Right renal pelvis (tissue), 4 donors: ENCODE measurements at regions not wholly inside any gene's neighbourhood (a gene's known extent, or its start where the extent isn't known, plus 50 kb on each side); places are given as distances from the start of the nearest gene placed in this dataset.
"Not testable (repeated sequence)": the region's sequence is repeated elsewhere in the genome, so short reads cannot be mapped to it uniquely, and the experiment has no call there.

Source experiments
- DNase-seq, 4 donors: peaks; one replicate each; pipeline ENCODE4 v3.0.0-alpha.2; 2013; ENCODE audit warnings: low read depth in 4 of 4, low spot score in 3 of 4, missing footprints in 1 of 4

DNA sequence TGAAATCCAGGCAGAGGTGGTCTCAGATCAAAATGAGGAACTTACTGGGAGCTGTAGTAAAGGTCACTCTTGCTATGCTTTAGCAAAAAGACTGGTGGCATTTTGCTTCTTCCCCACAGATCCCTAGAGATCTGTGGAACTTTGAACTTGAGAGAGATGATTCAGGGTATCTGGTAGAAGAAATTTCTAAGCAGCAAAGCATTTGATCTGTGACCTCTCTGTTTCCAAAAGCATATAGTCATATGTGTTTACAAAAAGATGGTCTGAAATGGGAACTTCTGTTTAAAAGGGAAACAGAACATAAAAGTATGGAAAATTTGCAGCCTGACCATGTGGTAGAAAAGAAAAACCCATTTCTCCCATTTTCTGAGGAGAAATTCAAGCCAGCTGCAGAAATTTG, 196.2 kb upstream of the PDZRN3 start:
- not testable (repeated sequence) for DNase-seq

DNA sequence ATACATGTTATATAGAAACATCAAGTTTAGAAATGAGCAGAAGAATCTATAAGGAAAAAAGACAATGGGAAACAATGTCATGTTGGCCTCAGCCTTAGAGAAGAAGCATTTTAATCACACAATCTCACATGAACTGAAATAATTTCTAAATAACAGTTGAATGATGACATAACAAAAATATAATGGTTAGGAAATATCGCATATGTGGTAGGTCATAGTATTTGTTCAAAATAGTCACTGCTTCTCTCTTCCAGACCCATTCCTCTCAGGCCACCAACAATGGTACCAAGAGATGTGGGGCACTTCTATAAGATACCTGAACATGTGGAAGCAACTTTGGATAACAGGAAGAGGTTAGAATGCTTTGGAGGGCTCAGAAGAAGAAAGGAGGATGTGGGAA, 195.7 kb upstream of the PDZRN3 start:
- no peak for DNase-seq

DNA sequence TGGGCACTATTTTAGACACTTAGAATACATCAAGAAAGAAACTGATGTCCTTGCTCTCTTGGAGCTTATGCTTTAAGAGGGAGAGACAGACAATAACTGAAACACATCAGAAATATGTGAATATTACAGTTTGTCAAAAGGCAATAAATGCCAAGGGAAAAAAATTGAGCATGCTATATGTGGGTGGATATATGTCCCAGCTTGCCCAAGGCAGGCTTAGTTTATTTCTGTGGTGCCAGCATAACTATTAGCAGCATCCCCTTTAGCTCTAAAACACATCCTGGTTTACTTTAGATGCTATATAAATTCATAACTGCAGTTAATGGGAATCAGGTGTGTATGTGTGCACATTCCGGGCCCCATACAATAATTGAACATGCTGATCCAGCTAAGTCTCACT, 191.2 kb upstream of the PDZRN3 start:
- no peak for DNase-seq

DNA sequence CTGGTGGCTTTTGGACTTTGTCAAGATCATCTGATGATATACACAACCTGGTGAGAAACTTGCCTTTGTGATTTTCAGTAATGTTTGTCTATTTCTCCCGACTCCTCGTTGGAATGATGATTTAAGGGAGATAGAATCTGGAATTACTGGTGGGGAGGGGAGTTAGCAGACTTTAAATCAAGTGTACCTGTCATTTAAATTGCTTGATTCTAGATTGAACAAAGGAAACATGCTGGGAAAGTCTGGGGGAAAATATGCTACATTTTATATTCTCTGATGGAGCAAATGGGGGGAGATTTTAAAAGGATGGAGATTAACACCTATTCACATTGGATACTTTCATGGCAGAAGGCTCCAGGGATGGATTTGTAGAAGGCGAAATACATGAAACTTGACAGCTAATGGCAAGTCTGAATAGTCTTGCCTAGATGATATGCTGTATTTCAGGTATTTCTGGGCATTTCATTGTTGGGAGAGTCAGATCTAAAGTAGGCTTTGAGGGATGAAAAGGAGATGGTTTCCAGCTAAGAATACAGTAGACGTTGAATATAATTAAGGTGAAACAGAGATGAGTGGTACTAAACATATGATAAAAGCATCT, 189.1 kb upstream of the PDZRN3 start:
- DNase-seq, result no peak

DNA sequence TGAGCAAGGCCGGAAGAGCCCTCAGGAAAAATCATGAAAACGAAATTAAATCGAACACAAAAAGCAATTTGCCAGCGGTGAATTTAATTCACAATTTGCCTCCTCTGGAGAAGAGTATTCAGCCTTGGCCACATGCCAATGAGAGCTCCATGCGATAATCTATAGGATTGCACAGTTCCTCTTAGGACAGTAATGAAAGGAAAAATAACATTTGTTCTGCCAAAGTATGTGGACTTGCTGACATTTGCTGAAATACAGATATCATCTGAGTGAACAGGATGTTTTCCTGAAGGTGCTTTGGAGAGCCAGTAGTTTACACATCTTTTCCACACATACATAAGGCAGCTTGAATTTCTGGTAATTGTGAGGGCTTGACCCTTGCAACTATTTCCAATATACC, 188.6 kb upstream of the PDZRN3 start:
- DNase-seq, result no peak

DNA sequence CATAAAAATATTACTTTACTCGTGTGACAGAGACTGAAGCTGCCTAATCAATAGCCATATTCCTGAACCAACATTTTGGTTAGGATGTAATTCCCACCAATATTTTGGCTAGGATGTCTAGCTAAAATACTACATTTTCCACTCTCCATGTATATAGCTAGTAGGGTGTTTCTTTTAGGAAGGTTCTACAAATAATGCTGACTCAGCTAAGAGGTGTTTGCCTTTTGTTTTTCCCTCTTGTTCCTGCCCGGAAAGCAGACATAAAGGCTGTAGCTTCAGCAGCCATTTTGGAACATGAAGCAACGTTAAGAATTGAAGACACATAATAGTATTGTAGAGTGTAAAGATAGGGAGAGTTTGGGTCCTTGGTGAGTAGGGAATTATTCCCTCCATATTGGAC, 187.3 kb upstream of the PDZRN3 start:
- no peak for DNase-seq

DNA sequence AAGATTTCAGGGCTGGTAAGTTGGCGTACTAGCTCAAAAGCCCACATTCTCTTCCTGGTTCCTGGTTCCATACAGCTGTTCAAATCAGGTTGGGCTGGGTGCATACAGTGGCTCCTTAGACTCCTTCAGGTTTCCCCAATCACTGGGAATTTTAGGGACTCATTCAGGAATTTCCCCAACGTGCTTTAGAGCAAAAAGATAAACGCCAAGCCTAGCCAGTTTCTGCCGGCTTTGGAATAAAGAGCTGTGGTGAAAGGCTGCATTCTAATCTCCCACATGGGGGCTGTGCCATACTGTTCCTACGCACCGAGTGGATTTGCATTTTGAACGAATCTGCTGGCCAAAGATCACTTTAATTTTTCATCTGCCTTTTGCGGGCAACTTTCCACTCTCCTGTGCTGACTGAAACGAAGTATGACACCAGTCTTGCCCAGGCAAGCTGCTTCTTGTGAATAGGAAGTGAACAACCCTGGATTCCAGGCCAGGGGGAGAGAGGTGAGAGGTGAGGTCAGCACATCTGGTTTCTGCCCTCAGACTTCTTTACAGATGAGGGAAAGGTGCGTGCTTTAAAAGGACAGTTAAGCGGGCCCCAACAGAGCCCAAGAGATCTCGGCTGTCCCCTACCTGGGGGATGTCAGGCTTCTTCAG, 184.2 kb upstream of the PDZRN3 start:
- DNase-seq, result no peak

DNA sequence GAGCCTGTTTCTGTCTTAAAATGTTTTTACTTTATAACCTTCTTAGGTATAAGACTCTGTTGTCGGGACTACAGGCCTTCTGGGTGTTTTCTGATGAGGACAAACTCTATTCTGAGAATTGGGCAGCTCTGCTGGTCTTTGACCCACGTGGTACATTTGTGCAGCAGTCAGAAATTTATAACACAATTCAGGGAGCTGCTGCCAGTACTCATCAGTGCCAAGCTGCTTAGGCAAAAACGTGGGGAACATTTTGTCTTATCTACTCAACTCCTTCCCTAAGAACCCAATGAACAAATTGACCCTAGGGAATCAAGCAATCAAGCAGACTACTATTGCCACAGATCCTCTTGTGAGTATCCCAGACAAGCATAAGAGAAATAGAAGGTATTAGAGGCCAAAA, 180.7 kb upstream of the PDZRN3 start:
- no peak for DNase-seq

DNA sequence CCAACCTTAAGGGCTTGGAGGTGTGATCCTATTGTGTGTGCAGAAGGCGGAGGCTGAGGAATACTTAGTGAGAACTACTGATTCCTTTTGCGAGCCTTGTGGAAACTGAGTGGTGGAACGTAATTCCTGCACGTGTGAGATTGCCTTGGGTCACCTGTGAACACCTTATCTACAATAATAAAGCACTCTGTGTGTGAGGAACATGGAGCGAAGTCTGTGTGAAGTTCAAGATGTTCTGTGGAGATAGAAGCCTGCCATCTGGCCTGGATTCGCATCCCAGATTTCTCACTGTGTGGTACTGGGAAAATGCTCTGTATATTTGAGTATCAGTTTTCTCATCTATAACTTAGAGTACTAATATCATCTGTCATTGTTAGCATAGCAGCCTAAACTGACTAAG, 179.5 kb upstream of the PDZRN3 start:
- DNase-seq, result no peak

DNA sequence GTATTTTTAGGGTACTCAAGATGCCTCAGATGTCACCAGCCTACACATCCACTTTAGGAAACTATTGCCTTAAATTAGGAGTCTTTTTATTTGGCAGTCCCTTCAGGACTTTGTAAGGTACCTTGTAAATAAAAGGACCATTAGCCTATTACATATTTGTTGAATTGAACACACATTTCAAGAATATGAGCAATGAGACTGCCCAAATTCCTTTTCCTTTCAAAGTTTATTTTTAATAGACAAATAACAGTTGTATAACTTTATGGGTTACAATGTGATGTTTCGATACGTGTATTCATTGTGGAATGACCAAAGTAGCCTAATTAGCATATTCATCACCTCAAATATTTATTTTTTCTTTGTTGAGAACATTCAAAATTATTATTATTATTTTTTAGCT, 176.7 kb upstream of the PDZRN3 start:
- DNase-seq, result no peak

DNA sequence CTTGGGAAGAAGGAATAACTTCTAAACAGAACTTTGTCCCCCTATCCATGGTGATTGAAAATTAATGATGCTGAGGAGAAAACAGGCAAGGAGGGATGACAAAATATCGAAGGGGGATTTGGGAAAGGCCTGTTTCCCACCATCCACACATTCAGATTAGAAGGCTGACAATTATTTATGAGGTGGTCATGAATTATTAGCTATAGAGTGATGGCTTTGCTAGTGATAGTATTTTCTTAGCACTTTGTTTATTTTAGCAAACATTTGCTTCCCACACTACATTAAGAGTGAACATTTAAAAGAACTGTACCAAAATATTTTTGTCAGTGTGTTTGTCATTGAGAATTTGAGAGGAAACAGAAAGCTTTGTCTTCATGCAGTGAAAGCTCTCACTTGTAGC, 172.6 kb upstream of the PDZRN3 start:
- no peak for DNase-seq

DNA sequence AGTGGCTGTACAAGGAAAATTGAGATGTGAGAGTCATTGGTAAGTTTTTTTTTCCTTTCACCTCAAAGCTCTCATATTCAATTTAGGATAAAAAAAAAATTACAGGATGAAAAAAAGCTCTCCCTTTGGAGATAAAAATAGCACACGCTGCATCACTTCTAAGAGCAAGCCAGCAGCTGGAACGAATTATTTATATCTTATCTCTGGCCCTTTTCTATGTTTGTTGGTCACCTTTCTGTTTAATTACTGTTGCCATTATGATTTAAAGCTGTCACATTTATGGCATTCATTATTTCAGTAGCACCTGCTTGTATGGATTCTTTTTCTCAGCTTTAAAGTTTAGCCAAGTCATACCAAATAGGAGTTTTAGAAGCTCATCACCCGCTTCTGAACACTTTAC, 171.6 kb upstream of the PDZRN3 start:
- DNase-seq, result no peak

DNA sequence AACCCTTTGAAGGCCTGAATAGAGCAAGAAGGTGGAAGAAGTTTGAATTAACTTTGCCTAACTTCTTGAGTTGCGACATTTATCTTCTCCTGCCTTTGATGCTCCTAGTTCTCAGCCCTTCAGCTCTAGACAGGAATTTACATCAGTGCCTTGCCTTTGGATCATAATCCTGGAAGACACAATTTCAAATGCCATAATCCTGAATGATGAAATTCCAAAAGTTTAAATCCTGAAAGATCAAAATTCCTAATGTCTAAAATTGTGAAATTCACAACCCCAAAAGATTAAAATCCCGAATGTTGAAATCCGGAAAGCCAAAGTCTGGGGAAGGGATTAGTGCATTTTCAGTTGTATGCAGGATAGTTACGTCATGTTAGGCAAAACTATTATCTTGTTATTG, 166.6 kb upstream of the PDZRN3 start:
- no peak for DNase-seq

DNA sequence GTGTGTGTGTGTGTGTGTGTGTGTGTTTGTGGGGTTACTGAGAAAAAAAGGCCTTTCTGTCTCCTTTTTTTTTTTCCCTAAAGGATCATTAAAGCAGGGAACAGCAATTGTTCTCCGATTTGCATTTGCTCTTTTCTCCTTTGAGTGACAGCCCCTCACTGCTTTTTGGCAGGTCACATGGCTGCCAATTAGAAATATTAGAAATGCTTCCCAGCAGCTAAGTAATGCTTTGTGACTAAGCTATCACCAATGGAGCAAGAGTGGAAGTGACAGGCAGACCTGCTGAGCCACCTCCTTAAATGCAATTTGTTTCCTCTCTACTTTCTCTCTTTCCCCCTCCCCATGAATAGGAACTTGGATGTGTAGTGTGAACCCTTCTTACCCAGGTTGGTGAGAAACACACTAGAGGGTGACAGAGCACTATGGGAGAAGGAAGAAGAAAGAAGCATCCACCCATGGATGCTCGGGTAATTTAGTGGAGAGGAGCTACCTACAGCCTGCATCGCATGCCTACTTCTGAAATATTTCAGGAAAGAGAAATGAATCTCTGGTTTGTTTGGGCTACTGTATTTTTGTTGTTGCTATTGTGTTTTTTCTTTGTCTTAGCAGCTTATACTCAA, 165.2 kb upstream of the PDZRN3 start:
- no peak for DNase-seq

DNA sequence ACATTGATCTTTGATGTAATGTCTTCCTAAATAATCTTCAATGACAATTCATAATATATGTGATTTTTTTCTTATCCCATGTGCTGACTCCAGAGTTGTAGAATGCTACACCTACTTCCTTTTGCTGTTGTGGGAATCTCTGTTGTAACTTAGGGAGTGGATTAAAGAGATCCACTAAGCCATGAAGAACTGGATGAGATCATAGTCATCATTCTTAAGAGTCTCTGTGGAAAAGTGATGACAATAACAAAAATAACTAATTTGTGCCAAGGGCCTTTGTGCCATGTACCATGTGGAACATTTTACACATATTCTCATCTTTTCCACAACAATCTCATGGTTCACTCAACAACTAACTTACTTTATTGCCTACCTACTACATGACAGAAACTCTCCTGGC, 162.9 kb upstream of the PDZRN3 start:
- DNase-seq, result no peak

DNA sequence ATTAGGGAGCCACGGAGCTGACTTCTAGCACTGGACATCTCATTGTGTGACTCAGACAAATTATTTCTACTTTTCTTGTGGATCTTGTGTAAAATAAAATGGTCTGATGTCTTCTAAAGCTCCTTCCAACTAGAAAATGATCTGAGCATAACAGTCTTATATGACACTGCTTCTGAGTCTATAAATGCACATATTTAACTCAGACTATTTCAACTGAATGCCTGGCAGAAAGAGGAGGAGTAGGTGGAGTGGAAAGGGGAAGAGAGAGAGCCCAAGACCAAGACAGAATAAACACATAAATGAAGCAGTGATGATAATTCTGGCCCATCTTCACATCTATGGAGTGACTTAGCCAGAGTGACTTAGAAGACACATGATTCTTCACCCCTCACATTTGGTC, 162.3 kb upstream of the PDZRN3 start:
- DNase-seq, result no peak

DNA sequence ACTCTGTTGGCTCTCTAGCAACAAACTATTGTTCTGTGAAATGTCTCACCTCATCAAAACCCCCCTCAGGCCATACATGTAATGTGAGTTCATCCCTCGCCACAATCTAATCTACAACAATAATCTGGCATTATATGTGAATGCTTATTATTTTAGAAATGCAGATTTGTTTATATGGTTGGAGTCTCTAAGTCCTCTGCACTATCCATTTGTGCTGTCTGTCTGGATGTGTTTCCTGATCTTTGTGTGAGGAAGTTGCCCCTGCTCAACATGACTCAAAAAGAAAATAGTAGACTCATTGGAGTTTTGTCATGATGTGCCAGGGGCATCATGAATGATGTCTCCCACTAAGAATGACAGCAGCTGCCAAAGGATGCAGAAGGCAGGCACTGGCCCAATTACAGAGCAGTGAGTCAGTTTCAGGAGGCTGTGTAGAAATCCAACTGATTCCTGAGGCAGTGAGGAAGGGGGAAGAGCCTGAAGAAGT, 161.6 kb upstream of the PDZRN3 start:
- no peak for DNase-seq

DNA sequence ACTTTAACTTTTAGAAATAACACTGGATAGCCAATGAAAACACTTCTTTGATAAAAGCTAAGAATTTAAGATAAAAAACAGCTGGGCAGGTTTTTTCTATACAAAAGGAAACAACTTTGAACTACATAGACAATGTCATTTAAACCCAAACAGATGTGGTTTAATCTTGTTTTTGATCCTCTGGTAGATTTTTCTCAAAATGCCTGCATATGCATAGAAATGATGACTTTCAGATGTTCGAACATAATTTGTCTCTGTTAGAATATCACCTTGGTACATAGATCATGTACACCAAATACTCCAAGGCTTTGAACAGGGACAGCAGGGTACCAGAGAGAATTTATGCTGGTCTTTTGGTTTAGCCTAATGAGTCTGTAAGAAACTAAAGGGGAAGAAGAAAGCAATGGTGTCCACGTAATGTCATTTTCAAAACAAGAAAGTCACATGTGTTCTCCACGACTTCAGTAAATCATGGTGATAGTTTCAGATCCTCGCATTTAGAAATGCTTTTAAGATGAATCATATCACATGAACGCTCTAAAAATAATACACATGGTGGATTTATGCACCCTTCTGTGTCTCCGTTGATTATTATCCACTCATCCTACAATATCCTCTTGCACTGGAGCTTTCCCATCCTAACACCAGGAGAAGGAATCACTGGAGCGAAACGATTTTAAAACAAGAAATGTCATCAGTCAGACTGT, 160.1 kb upstream of the PDZRN3 start:
- DNase-seq, result no peak

DNA sequence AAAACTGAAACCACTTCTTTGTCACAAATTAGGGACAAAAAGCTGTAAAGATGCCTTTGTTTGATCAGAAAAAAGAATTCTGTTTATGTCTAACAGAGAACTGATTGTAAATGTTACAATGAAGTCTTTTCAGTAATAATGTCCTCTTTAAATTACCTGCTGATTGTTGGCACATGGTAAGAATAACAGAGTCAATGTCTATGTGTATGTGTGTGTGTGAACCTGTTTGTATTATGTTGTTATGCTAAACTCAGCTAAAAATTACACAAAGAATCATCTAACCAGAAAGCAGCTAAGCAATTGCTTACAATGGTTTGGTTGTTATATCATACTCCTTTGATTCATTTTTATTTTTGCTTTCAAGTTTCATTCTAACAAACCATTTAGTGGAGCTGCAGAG, 159.1 kb upstream of the PDZRN3 start:
- no peak for DNase-seq

DNA sequence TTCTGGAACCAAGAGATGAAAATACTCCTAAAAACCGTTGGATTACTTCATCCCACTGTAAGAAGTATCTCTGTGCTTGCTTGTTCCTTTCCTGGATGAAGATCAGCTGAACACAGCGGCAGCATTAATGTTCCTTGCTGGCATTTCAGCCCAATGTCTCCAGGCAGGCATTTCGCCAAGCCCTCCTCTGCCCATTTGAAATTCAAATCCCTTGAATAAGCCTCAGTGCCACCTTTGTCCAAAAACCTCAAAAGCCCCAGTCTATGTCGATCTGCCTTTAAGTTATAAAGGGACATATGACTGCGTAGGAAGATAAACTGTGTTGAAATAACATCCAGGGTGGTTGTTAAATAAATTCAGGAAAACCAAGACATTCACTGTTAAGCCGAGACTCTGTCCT, 156.8 kb upstream of the PDZRN3 start:
- no peak for DNase-seq

DNA sequence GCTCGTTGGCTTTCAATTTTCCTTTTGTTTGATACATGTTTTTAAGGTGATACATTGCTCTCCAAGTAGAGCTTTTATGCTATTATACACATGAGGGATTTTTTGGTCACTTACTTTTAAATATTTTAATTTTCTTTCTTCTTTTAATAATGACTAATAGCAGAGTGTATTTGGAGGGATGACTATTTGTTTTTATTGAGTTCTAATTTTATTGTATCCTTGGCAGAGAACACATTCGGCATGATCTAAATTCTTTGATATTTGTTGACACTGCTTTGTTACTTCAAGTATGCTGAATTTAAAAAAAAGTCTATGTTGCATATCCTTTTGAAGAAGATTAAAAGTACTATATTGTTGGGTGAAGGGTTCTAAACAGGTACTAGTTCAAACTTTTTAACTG, 149.9 kb upstream of the PDZRN3 start:
- no peak for DNase-seq

DNA sequence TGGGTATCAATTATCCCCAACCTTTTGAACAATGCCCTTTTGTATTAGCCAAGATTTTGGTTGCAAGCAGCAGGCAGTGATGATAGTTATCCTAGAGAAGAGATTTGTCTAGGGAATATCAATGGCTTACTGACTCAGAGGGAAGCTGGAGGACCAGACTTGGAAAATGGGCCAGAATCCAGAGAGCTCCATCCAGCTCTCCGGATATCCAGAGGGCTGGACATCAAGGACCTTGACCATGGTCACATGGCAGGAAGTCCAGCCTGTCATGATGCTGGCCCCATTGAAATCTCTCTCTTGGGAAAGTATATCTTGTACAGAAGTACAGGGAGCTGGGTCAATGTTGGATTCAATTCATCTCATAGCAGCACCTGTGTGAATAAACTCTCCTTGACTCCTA, 148.5 kb upstream of the PDZRN3 start:
- no peak for DNase-seq
